C4-2B (cell line): ENCODE measurements at regions not wholly inside any gene's neighbourhood (a gene's known extent, or its start where the extent isn't known, plus 50 kb on each side); places are given as distances from the start of the nearest gene placed in this dataset.

ENCODE experiments used
- H3K27ac ChIP-seq: fragments of 450-650 bp; 2 replicates; pipeline ENCODE4 v1.5.1; 2017
- ZFX ChIP-seq: fragments of 450-650 bp; IDR thresholded peaks from 2 replicates; pipeline ENCODE4 v1.6.1; 2017
- TF ChIP-seq, protein P1 (sequence below): fragments of 450-650 bp; conservative IDR thresholded peaks from 2 replicates; pipeline ENCODE4 v1.5.1; 2017; ENCODE audit warnings: mild to moderate bottlenecking

DNA sequence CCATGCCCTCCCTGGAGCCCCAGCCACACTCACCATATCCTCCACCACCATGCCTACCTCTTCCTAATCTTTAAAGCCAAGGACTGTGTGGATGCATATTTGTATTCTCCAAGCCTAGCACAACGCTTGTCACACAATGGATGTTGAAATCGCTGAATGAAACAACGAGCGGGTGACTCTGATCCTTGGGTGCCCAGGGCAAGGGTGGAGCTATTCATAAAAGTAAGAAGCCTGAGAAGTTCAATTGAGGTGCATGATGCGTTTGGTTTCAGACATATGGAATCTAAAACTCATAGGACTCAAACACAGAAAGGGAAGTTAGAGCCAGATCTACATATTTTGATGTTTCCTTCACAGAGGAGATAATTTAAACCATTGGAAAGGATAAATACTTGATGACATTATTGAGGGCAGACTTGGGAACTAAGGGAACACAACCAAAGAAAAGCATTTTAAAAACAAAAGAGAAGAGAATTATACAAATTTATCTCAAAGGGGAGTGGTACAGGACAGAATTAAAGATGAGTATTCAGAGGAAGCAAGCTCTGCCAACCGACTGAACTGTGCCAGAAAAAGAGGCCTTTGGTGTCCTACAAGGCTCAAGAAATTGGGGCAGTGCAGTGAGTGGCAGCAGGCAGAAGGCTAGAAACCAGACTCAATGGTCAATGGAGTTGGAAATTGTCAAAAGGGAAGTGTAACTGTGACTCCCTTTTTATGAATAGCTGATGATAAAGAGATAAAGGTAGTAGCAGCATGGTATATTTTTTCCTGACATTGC is 200.6 kb upstream of the NCKAP5 start:
- no peak overlapping the region for H3K27ac ChIP-seq
- TF ChIP-seq ZFX: no peak
- TF ChIP-seq, protein P1, sequence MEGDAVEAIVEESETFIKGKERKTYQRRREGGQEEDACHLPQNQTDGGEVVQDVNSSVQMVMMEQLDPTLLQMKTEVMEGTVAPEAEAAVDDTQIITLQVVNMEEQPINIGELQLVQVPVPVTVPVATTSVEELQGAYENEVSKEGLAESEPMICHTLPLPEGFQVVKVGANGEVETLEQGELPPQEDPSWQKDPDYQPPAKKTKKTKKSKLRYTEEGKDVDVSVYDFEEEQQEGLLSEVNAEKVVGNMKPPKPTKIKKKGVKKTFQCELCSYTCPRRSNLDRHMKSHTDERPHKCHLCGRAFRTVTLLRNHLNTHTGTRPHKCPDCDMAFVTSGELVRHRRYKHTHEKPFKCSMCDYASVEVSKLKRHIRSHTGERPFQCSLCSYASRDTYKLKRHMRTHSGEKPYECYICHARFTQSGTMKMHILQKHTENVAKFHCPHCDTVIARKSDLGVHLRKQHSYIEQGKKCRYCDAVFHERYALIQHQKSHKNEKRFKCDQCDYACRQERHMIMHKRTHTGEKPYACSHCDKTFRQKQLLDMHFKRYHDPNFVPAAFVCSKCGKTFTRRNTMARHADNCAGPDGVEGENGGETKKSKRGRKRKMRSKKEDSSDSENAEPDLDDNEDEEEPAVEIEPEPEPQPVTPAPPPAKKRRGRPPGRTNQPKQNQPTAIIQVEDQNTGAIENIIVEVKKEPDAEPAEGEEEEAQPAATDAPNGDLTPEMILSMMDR: no peak

DNA sequence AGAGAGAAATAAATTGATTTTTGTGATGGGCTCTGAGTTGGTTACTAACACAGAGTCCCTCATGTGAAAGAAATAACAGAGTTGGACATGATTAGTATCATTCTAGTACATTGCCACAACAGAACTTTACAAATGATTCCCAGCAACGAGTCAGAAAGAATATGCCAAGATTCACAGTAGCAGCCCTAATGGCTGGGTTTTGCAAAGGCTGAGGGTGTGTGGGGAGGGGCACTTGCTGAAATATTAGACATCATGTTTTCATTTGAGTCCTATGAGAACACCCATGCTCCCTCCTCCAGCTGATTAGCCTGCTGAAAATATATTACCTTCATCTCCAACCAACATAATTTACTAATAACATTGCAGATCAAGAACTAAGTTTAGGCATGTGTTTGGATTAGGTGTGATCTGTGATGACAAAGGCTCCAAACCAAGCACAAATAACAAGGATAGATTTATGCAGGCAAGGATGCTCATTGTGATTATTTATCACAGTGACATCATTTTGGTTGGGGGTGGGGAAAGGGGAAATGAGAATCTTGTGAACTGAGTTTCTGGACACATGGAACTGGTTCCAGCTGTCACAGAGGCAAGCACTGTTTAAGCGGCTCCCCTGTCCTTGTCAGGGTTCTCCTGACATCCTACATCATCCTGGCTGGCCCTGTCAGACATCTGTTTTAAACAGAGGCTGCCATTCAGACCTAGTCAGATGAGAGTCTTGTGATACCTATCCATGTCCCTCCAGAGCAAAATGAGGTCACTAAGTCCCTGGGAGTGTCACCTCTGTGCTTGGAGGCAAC is 205.8 kb upstream of the NCKAP5 start:
- no peak overlapping the region for H3K27ac ChIP-seq
- TF ChIP-seq ZFX: no peak
- TF ChIP-seq, protein P1: no peak

DNA sequence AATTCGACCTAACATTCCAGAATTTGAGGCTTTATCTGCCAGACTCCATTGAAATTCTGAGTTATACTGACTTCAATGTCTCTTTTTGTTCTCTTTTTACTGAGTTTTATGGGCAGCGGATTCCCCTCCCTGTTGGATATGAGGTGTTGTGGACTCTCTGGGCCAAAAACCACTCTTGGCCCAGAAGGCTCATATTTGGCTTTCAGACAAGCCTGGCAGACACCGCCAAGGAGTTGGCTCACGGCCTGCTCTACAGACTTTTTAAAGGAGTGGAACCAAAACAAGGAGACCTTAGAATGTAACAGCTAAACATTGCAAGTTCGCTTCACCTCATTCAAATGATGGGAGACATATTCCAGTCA is 206.4 kb upstream of the NCKAP5 start:
- H3K27ac ChIP-seq: no peak overlapping the region
- TF ChIP-seq ZFX: no peak
- TF ChIP-seq, protein P1: no peak

DNA sequence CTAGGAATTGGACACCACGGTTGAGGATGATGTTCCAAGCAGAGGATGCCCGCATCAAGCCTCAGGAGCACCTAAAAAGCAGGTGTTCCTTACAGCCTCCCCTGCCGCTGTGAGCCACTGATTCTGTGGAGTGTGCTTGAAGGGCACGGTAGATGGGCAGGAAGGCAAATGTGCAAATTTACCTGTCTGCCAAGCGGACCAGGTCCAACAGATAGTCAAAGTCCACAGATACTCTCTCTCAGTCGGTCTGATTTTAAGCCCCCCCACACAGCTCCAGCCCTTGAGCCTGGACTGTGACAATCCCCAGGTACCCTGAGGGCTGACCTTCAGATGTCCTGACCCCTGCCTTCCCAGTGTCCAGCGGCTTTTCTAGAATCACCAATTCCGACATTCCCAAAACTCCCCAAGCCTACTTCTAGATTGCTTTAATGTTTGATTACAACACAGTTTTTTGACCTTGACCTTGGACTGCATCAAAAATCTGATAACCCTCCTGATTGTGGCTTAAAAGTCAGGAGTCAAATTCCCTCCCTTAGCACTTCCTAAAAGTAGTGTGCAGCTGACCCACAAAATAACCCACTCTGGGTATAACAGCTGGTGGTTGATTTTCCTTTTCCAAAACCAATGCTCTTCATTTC is 208.8 kb upstream of the NCKAP5 start:
- no peak overlapping the region for H3K27ac ChIP-seq
- TF ChIP-seq ZFX: no peak
- TF ChIP-seq, protein P1: no peak

DNA sequence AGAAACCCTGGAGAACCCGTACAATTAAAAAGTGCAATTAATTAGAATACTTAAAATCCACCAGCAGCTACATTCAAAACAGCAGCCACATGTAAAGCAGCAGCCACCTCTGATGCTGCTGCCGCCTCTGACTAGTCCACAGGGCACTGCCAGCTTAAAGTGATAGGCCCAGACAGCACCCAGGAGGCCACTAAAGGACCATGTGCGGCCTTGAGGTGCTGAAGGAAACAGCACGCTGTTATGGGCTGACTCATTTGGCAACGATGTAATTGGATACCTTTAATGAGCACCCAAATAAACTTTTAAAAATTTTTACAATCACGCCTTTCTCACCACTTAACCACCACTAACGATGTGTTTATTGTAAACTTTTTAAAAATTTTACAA is 209.3 kb upstream of the NCKAP5 start:
- TF ChIP-seq, protein P1: no peak
- no peak for TF ChIP-seq ZFX
- H3K27ac ChIP-seq: no peak overlapping the region

DNA sequence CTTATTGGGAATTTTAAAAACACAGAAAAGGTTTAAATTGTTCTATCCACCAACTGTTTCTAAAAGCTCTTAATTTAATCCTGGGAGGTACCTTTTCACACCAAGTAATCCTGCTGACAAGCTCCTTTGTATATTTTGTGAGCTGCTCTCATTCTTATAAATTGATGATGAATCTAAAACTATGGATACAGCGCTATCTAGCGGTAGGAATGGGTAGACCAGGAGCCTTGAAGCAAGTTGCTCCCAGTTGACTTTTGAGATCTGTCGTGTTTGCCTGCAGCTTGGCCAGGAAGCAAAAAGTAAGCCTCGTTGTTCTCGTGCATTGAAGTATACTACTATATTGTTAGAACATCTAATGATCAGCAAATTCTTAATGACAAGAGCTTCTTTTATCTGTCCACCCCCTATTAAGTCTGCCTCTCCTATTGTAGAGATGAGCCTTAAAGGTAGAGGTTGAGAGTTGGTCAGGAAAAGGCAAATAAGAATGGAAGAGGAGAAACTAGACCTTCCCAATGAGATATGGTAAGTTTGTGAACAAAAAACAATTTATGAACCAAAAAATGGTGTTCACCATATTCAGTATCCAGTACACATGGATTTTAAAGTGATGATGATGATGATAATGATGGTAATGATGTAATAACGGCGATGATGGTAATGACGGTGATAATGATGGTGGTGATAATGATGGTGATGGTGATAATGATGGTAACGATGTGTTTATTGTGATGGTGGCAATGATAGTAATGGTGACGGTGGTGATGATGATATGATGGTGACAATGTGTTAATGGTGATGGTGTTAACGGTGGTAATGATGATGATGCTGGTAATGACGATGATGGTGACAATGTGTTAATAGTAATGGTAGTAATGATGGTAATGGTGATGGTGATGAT is 212.1 kb upstream of the NCKAP5 start:
- H3K27ac ChIP-seq: no peak overlapping the region
- TF ChIP-seq, protein P1: peak; percentile 83
- TF ChIP-seq ZFX: no peak
